ENCODE measurements at regions not wholly inside any gene's neighbourhood (a gene's known extent, or its start where the extent isn't known, plus 50 kb on each side); places are given as distances from the start of the nearest gene placed in this dataset.

- Histone ChIP-seq H3K9me2 (ENCODE audit: low read depth, low read length) (no peaks in the 10 kb centered on the region), H3K4me2 (ENCODE audit: low read length) (no peak overlapping the region), H4K20me1 (ENCODE audit: insufficient read depth, low read length) (no peaks in the 10 kb centered on the region), H3K9me3 (ENCODE audit: low read length) (no peaks in the 10 kb centered on the region), H3K4me1 (ENCODE audit: insufficient read depth, low read length, severe bottlenecking) (no peaks in the 10 kb centered on the region), H3K9ac (ENCODE audit: low read length) (no peak overlapping the region), H3K36me3 (ENCODE audit: insufficient read depth, low read length) (no peaks in the 10 kb centered on the region), H3K27me3 (ENCODE audit: insufficient read depth, low read length) (no peaks in the 10 kb centered on the region), H3K79me2 (ENCODE audit: insufficient read depth, low read length) (no peaks in the 10 kb centered on the region), H3K4me3 (ENCODE audit: low read depth, low read length, poor library complexity, severe bottlenecking) (no peak overlapping the region), H2AFZ (ENCODE audit: low read length) (no peak overlapping the region), H3K27ac (ENCODE audit: low read depth, low read length, poor library complexity, severe bottlenecking) (no peak overlapping the region), H3F3A (ENCODE audit: insufficient read depth, low read length) (no peaks in the 10 kb centered on the region)
- no peak for TF ChIP-seq CTCF (IDR thresholded peaks at IDR 0.05; ENCODE audit: low read length)
- TF ChIP-seq EZH2 (IDR thresholded peaks at IDR 0.05; ENCODE audit: borderline replicate concordance, low read length) = no peak
Observed at GRCh38 chr1:78831731-78832360, 174.7 kb downstream of the ADGRL4 start.

GRCh38 chr1:78833491-78833890, 173.0 kb downstream of the ADGRL4 start:
- H3K4me2 ChIP-seq (ENCODE audit: low read length) = no peak overlapping the region
- H2AFZ ChIP-seq (ENCODE audit: low read length) = no peak overlapping the region
- no peaks in the 10 kb centered on the region for H3K9me3 ChIP-seq (ENCODE audit: low read length)

GRCh38 chr1:78834201-78834741, 172.3 kb downstream of the ADGRL4 start:
- TF ChIP-seq EZH2 (IDR thresholded peaks at IDR 0.05; ENCODE audit: borderline replicate concordance, low read length) = no peak
- TF ChIP-seq CTCF (IDR thresholded peaks at IDR 0.05; ENCODE audit: low read length) = no peak
- Histone ChIP-seq H3K27ac (ENCODE audit: low read depth, low read length, poor library complexity, severe bottlenecking) (no peak overlapping the region), H3K79me2 (ENCODE audit: insufficient read depth, low read length) (no peaks in the 10 kb centered on the region), H3K9ac (ENCODE audit: low read length) (no peak overlapping the region), H3F3A (ENCODE audit: insufficient read depth, low read length) (no peaks in the 10 kb centered on the region), H3K4me2 (ENCODE audit: low read length) (no peak overlapping the region), H3K9me2 (ENCODE audit: low read depth, low read length) (no peaks in the 10 kb centered on the region), H3K9me3 (ENCODE audit: low read length) (no peaks in the 10 kb centered on the region), H4K20me1 (ENCODE audit: insufficient read depth, low read length) (no peaks in the 10 kb centered on the region), H3K4me3 (ENCODE audit: low read depth, low read length, poor library complexity, severe bottlenecking) (no peak overlapping the region), H3K36me3 (ENCODE audit: insufficient read depth, low read length) (no peaks in the 10 kb centered on the region), H3K4me1 (ENCODE audit: insufficient read depth, low read length, severe bottlenecking) (no peaks in the 10 kb centered on the region), H2AFZ (ENCODE audit: low read length) (no peak overlapping the region), H3K27me3 (ENCODE audit: insufficient read depth, low read length) (no peaks in the 10 kb centered on the region)

More at GRCh38 chr1:78833491-78833890, 173.0 kb downstream of the ADGRL4 start:
- H3K27ac ChIP-seq (ENCODE audit: low read depth, low read length, poor library complexity, severe bottlenecking) = no peak overlapping the region
- TF ChIP-seq EZH2 (IDR thresholded peaks at IDR 0.05; ENCODE audit: borderline replicate concordance, low read length) (no peak), CTCF (IDR thresholded peaks at IDR 0.05; ENCODE audit: low read length) (no peak)
- no peaks in the 10 kb centered on the region for H3K79me2 ChIP-seq (ENCODE audit: insufficient read depth, low read length)
- H3K4me3 ChIP-seq (ENCODE audit: low read depth, low read length, poor library complexity, severe bottlenecking) = no peak overlapping the region
- no peaks in the 10 kb centered on the region for H3K4me1 ChIP-seq (ENCODE audit: insufficient read depth, low read length, severe bottlenecking)
- H3K36me3 ChIP-seq (ENCODE audit: insufficient read depth, low read length) = no peaks in the 10 kb centered on the region
- H3K9ac ChIP-seq (ENCODE audit: low read length) = no peak overlapping the region
- no peaks in the 10 kb centered on the region for H3K27me3 ChIP-seq (ENCODE audit: insufficient read depth, low read length)
- H3F3A ChIP-seq (ENCODE audit: insufficient read depth, low read length) = no peaks in the 10 kb centered on the region
- H4K20me1 ChIP-seq (ENCODE audit: insufficient read depth, low read length) = no peaks in the 10 kb centered on the region
- no peaks in the 10 kb centered on the region for H3K9me2 ChIP-seq (ENCODE audit: low read depth, low read length)
